Adrenal gland (tissue), 5 donors: ENCODE measurements at regions not wholly inside any gene's neighbourhood (a gene's known extent, or its start where the extent isn't known, plus 50 kb on each side); places are given as distances from the start of the nearest gene placed in this dataset.

Source experiments
- CTCF ChIP-seq, 6 experiments: fragments of 450-650 bp in 4 of 6; fragments of 200-600 bp in 2 of 6; sonication (generic) in 1 of 6; IDR thresholded peaks; 1 replicate in 5 of 6; 2 replicates in 1 of 6; pipeline versions ENCODE4 v1.5.1 to v1.8.0; 2016 to 2021; ENCODE audit warnings: antibody characterized with exemption in 6 of 6, mild to moderate bottlenecking in 2 of 6, moderate library complexity in 1 of 6
- POLR2A ChIP-seq, 2 donors: fragments of 450-650 bp; IDR thresholded peaks; one replicate each; pipeline ENCODE4 v1.6.1; 2017; ENCODE audit warnings: antibody characterized with exemption in 2 of 2, mild to moderate bottlenecking in 2 of 2, moderate library complexity in 1 of 2
- donor health status: DM: no; HTN: no; CAD: no.

DNA sequence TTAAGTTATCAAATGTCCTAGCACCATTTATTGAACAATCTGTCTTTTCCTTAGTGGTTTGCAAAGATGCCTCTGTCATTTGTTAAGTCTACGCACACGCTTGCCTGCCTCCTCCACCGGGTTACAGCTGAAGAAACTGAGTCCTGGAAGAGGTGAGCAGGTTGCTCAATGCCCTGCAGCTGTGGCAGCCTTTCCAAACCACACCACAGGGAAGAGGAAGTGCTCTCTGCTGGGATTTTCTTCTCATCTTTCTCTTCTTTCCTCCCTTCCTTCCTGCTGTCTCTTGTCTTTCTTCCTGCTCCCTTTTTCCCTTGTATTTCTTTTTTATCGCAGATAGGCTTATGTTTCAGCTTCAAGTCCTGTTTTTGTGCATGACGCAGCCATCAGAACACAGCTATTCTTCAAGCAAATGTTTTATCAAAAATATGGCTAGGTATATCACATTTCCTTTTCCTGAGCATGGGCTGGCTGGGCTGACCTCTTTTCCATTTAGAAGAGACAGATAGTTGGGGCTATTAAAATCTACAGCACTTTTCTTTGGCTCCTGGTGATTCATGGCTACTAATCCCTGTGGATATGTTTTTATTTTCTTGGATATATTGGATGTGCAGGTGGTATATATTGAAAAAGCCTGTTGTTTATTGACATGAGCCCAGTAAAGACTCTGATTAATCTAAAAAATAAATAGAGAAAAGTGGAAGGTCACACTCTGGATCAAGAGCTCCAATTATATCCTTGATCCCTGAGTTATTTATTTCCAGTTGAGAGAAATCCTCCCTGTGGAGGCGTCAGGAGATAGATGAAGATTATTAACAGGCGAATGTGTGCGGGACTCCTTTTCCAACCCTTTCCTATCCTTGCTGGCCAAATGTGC lies 214.6 kb downstream of the TSN start:
- TF ChIP-seq CTCF (IDR thresholded peaks at IDR 0.05), result no peak
- TF ChIP-seq POLR2A (IDR thresholded peaks at IDR 0.05), result no peak
